Sigmoid colon (tissue), 4 donors: ENCODE measurements at regions not wholly inside any gene's neighbourhood (a gene's known extent, or its start where the extent isn't known, plus 50 kb on each side); places are given as distances from the start of the nearest gene placed in this dataset.

Source experiments
- POLR2A ChIP-seq, 2 donors: fragments of 450-650 bp; IDR thresholded peaks; one replicate each; pipeline ENCODE4 v1.6.1; 2016; ENCODE audit warnings: antibody characterized with exemption in 2 of 2, mild to moderate bottlenecking in 2 of 2, moderate library complexity in 2 of 2
- POLR2AphosphoS5 ChIP-seq, 4 donors: sonication (generic); formaldehyde crosslinking; IDR thresholded peaks; one replicate each; pipeline ENCODE4 v1.6.1; 2017; ENCODE audit warnings: antibody characterized with exemption in 4 of 4
- TF ChIP-seq, protein P1 (sequence below), 4 experiments: fragments of 450-650 bp in 3 of 4; fragments of 200-600 bp in 1 of 4; IDR thresholded peaks; one replicate each; pipeline ENCODE4 v1.5.1; 2016 to 2019; ENCODE audit warnings: antibody characterized with exemption in 4 of 4, mild to moderate bottlenecking in 3 of 4, moderate library complexity in 2 of 4

- no peak for TF ChIP-seq POLR2A (IDR thresholded peaks at IDR 0.05)
- TF ChIP-seq POLR2AphosphoS5 (IDR thresholded peaks at IDR 0.05): no peak
- TF ChIP-seq, protein P1, sequence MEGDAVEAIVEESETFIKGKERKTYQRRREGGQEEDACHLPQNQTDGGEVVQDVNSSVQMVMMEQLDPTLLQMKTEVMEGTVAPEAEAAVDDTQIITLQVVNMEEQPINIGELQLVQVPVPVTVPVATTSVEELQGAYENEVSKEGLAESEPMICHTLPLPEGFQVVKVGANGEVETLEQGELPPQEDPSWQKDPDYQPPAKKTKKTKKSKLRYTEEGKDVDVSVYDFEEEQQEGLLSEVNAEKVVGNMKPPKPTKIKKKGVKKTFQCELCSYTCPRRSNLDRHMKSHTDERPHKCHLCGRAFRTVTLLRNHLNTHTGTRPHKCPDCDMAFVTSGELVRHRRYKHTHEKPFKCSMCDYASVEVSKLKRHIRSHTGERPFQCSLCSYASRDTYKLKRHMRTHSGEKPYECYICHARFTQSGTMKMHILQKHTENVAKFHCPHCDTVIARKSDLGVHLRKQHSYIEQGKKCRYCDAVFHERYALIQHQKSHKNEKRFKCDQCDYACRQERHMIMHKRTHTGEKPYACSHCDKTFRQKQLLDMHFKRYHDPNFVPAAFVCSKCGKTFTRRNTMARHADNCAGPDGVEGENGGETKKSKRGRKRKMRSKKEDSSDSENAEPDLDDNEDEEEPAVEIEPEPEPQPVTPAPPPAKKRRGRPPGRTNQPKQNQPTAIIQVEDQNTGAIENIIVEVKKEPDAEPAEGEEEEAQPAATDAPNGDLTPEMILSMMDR (IDR thresholded peaks at IDR 0.05): no peak
These were observed 408.7 kb upstream of the FAM241A start for GRCh38 chr4:111736516-111736915.
